Karpas-422 (cell line): ENCODE measurements at regions not wholly inside any gene's neighbourhood (a gene's known extent, or its start where the extent isn't known, plus 50 kb on each side); places are given as distances from the start of the nearest gene placed in this dataset.

Experiments
- DNase-seq: peaks from one replicate; pipeline ENCODE4 v3.0.0-alpha.2; 2015
- H2AFZ ChIP-seq: fragments of 200-600 bp; sonication (generic); 2 replicates; pipeline ENCODE4 v1.6.1; 2014; ENCODE audit warnings: antibody characterized with exemption, low read length, mixed read lengths
- H3K27ac ChIP-seq: fragments of 200-600 bp; sonication (generic); 2 replicates; pipeline ENCODE4 v1.5.1; 2014; ENCODE audit warnings: mild to moderate bottlenecking, low read length, moderate library complexity
- H3K27me3 ChIP-seq: fragments of 200-600 bp; sonication (generic); 2 replicates; pipeline ENCODE4 v1.6.1; 2014; ENCODE audit warnings: low read length, mixed read lengths
- H3K36me3 ChIP-seq: fragments of 200-600 bp; sonication (generic); 2 replicates; pipeline ENCODE4 v1.6.1; 2014; ENCODE audit warnings: low read length, mixed read lengths; ENCODE audit not compliant: insufficient read depth
- H3K4me1 ChIP-seq: fragments of 200-600 bp; sonication (generic); 2 replicates; pipeline ENCODE4 v1.6.1; 2014; ENCODE audit warnings: mild to moderate bottlenecking, low read length, mixed read lengths
- H3K4me2 ChIP-seq: fragments of 200-600 bp; sonication (generic); 2 replicates; pipeline ENCODE4 v1.6.1; 2014; ENCODE audit warnings: low read length, low read depth, mild to moderate bottlenecking; ENCODE audit not compliant: poor library complexity, severe bottlenecking
- H3K4me3 ChIP-seq: fragments of 200-600 bp; sonication (generic); 2 replicates; pipeline ENCODE4 v1.5.1; 2014; ENCODE audit warnings: mild to moderate bottlenecking, antibody characterized with exemption, low read length, mixed read lengths
- H3K79me2 ChIP-seq: fragments of 200-600 bp; sonication (generic); 2 replicates; pipeline ENCODE4 v1.6.1; 2014; ENCODE audit warnings: mild to moderate bottlenecking, low read length, mixed read lengths
- H3K9ac ChIP-seq: fragments of 200-600 bp; sonication (generic); 2 replicates; pipeline ENCODE4 v1.6.0; 2014; ENCODE audit warnings: low read length
- H3K9me2 ChIP-seq: fragments of 200-600 bp; sonication (generic), shearing (Covaris generic); replicated peaks from 2 replicates; pipeline ENCODE4 v1.6.0; 2014; ENCODE audit warnings: mild to moderate bottlenecking, low read length, moderate library complexity; ENCODE audit not compliant: insufficient read depth
- H3K9me3 ChIP-seq: fragments of 300-700, 200-600 bp; sonication (generic); 2 replicates; pipeline ENCODE4 v1.6.1; 2014; ENCODE audit warnings: low read length, mixed read lengths
- H4K20me1 ChIP-seq: fragments of 200-600 bp; sonication (generic); 2 replicates; pipeline ENCODE4 v1.6.1; 2014; ENCODE audit warnings: mild to moderate bottlenecking, antibody characterized with exemption, low read length, low read depth; ENCODE audit not compliant: insufficient read depth

DNA sequence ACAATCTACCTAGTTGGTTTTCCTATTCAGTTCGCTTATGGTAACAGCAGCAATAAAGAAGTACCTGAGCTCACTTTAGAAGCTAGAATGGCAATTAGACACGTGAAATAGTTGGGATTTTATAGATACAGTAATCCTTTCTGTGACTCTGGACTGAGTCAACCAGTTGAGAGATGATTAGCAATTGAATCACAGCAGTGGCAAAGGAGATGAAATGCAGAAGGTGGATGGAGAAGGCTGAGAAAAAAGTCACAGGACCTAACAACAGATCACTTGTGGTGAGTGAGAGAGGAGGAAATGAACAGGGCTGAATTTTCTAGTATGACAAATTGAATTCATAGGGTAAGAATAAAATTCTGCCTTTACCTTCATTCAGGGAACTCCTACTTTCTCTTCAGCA, 197.1 kb upstream of the MAGEB18 start:
- Histone ChIP-seq H3K27me3 (no peaks in the 10 kb centered on the region), H4K20me1 (no peaks in the 10 kb centered on the region), H3K4me1 (no peaks in the 10 kb centered on the region), H3K27ac (no peak overlapping the region), H3K9me3 (peaks cover 22% of the 10 kb centered on the region), H3K79me2 (no peaks in the 10 kb centered on the region), H3K4me3 (no peak overlapping the region), H3K9me2 (no peaks in the 10 kb centered on the region), H2AFZ (no peak overlapping the region), H3K4me2 (no peak overlapping the region), H3K36me3 (no peaks in the 10 kb centered on the region), H3K9ac (no peak overlapping the region)
- DNase-seq = no peak

DNA sequence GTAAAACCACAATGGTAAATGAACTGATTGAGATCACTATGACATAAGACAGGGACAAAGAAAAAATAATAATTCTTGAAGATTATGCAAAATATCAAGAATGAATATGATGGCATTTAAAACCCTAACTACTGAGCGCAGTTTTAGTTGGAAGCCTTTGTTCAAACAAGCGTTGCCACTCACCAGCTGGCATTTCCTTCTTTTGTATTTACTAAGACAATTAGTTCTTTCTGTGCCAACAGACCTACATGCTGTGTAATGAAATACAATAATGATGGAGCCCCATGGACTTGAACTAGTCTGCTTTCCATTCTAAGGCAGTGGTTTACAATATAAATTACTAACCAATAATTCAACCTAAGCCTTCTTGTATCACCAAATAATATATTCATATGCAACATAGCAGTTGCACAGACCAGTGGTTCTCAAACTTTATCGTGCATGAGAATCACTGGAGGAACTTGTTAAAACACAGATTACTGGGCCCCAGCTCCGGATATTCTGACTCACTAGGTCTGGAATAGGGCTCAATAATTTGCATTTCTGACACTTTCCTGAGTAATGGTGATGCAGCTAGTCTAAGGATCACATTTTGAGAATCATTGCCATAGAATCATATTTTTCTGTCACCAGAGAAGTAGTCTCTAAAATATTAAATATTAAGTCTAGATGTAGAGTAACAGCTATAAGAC, 196.4 kb upstream of the MAGEB18 start:
- Histone ChIP-seq H3K27me3 (no peaks in the 10 kb centered on the region), H3K27ac (no peak overlapping the region), H3K4me2 (no peak overlapping the region), H3K9ac (no peak overlapping the region), H3K4me1 (no peaks in the 10 kb centered on the region), H3K79me2 (no peaks in the 10 kb centered on the region), H3K9me3 (peaks cover 29% of the 10 kb centered on the region), H3K9me2 (no peaks in the 10 kb centered on the region), H3K4me3 (no peak overlapping the region), H4K20me1 (no peaks in the 10 kb centered on the region), H3K36me3 (no peaks in the 10 kb centered on the region), H2AFZ (no peak overlapping the region)
- DNase-seq = no peak

- Histone ChIP-seq H4K20me1 (no peaks in the 10 kb centered on the region), H3K9ac (no peak overlapping the region), H2AFZ (no peak overlapping the region), H3K4me3 (no peak overlapping the region), H3K9me2 (no peaks in the 10 kb centered on the region), H3K79me2 (no peaks in the 10 kb centered on the region), H3K27ac (no peak overlapping the region), H3K4me1 (no peaks in the 10 kb centered on the region), H3K36me3 (no peaks in the 10 kb centered on the region), H3K9me3 (peaks cover 21% of the 10 kb centered on the region), H3K27me3 (no peaks in the 10 kb centered on the region), H3K4me2 (no peak overlapping the region)
- peak; percentile 75 for DNase-seq
Measured at GRCh38 chrX:25968920-25969319, 169.2 kb upstream of the MAGEB18 start.

DNA sequence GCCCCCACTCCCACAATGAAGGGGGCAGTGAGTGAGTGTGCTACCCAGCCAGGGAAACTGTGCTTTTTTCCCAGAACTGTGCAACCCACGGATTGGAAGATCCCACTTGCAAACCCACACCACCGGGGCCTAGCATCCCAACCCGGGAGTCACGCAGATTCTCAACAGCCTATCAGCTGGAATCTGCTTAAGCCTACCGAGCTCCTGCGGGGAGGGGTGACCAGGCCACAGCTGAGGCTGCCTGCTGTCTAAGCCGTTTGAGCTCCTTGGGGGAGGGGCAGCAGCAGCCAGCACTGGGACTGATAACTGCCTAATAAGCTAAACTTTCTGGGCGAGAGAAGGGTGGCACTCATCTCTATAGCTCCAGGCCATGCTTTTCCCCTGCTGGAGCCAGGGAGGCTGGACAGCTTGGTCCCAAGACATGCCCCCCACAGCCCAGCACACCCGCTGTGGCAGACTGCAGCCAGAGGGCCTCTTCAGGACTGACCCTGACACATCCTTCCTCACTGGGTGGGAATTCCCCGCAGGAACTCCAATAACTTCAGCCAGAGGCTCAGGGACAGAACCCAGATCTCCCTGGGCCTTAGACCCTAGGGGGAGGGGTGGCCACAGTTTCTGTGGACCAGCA, 161.3 kb upstream of the MAGEB18 start:
- Histone ChIP-seq H3K4me1 (no peaks in the 10 kb centered on the region), H3K27me3 (no peaks in the 10 kb centered on the region), H3K79me2 (no peaks in the 10 kb centered on the region), H3K27ac (no peak overlapping the region), H3K9me3 (peaks cover 16% of the 10 kb centered on the region), H3K9me2 (no peaks in the 10 kb centered on the region), H2AFZ (no peak overlapping the region), H3K36me3 (no peaks in the 10 kb centered on the region), H3K4me2 (no peak overlapping the region), H3K4me3 (no peak overlapping the region), H3K9ac (no peak overlapping the region), H4K20me1 (no peaks in the 10 kb centered on the region)
- DNase-seq = no peak

GRCh38 chrX:25998687-25999086, 139.5 kb upstream of the MAGEB18 start:
- Histone ChIP-seq H3K4me2 (no peak overlapping the region), H3K9me2 (no peaks in the 10 kb centered on the region), H3K9me3 (peaks cover 26% of the 10 kb centered on the region), H4K20me1 (no peaks in the 10 kb centered on the region), H3K4me1 (no peaks in the 10 kb centered on the region), H3K9ac (no peak overlapping the region), H2AFZ (no peak overlapping the region), H3K4me3 (no peak overlapping the region), H3K79me2 (no peaks in the 10 kb centered on the region), H3K27ac (no peak overlapping the region), H3K27me3 (no peaks in the 10 kb centered on the region), H3K36me3 (no peaks in the 10 kb centered on the region)
- DNase-seq = no peak

GRCh38 chrX:26007462-26007861, 130.7 kb upstream of the MAGEB18 start:
- Histone ChIP-seq H3K4me2 (no peak overlapping the region), H3K27ac (no peak overlapping the region), H4K20me1 (no peaks in the 10 kb centered on the region), H3K79me2 (no peaks in the 10 kb centered on the region), H3K4me1 (no peaks in the 10 kb centered on the region), H3K9me3 (peaks cover 27% of the 10 kb centered on the region; the same call in 1 of the 2 replicates), H3K4me3 (no peak overlapping the region), H3K9me2 (no peaks in the 10 kb centered on the region), H3K27me3 (no peaks in the 10 kb centered on the region), H3K36me3 (no peaks in the 10 kb centered on the region), H3K9ac (no peak overlapping the region), H2AFZ (no peak overlapping the region)
- no peak for DNase-seq

GRCh38 chrX:26008042-26008441, 130.1 kb upstream of the MAGEB18 start:
- Histone ChIP-seq H3K4me3 (no peak overlapping the region), H3K9me3 (peaks cover 28% of the 10 kb centered on the region; the same call in 1 of the 2 replicates), H3K4me1 (no peaks in the 10 kb centered on the region), H3K9ac (no peak overlapping the region), H3K27me3 (no peaks in the 10 kb centered on the region), H2AFZ (no peak overlapping the region), H3K79me2 (no peaks in the 10 kb centered on the region), H3K36me3 (no peaks in the 10 kb centered on the region), H3K27ac (no peak overlapping the region), H3K4me2 (no peak overlapping the region), H4K20me1 (no peaks in the 10 kb centered on the region), H3K9me2 (no peaks in the 10 kb centered on the region)
- no peak for DNase-seq

GRCh38 chrX:26008691-26009090, 129.5 kb upstream of the MAGEB18 start:
- Histone ChIP-seq H3K4me2 (no peak overlapping the region), H3K4me1 (no peaks in the 10 kb centered on the region), H3K9ac (no peak overlapping the region), H3K79me2 (no peaks in the 10 kb centered on the region), H3K9me2 (no peaks in the 10 kb centered on the region), H4K20me1 (no peaks in the 10 kb centered on the region), H2AFZ (no peak overlapping the region), H3K27me3 (no peaks in the 10 kb centered on the region), H3K27ac (no peak overlapping the region), H3K9me3 (peaks cover 31% of the 10 kb centered on the region), H3K4me3 (no peak overlapping the region), H3K36me3 (no peaks in the 10 kb centered on the region)
- DNase-seq = no peak
